ENCODE measurements at regions not wholly inside any gene's neighbourhood (a gene's known extent, or its start where the extent isn't known, plus 50 kb on each side); places are given as distances from the start of the nearest gene placed in this dataset.
"Not testable (repeated sequence)": the region's sequence is repeated elsewhere in the genome, so short reads cannot be mapped to it uniquely, and the experiment has no call there.

DNA sequence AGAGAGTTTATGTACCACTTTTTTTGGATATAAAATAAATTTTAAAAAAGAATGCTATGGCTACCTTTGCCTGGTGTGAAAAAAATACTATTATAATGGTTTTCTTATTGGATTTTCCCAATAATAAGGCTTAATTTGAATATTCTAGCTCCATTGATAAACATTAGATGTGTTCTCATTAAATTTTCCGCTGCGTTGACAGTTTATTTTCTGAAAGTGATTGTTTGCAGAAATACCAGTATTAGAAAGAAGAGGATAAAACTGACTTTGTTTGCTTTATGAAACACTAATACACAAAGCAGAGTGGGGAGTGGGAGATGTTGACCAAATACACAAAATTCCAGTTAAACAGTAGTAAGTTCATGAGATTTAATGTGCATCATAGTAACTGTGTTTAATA lies 433.3 kb upstream of the TMEFF2 start:
- ATAC-seq (ENCODE audit: low FRiP score) (no peak), DNase-seq (ENCODE audit: low spot score) (no peak)
- TF ChIP-seq, protein P1, sequence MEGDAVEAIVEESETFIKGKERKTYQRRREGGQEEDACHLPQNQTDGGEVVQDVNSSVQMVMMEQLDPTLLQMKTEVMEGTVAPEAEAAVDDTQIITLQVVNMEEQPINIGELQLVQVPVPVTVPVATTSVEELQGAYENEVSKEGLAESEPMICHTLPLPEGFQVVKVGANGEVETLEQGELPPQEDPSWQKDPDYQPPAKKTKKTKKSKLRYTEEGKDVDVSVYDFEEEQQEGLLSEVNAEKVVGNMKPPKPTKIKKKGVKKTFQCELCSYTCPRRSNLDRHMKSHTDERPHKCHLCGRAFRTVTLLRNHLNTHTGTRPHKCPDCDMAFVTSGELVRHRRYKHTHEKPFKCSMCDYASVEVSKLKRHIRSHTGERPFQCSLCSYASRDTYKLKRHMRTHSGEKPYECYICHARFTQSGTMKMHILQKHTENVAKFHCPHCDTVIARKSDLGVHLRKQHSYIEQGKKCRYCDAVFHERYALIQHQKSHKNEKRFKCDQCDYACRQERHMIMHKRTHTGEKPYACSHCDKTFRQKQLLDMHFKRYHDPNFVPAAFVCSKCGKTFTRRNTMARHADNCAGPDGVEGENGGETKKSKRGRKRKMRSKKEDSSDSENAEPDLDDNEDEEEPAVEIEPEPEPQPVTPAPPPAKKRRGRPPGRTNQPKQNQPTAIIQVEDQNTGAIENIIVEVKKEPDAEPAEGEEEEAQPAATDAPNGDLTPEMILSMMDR (IDR thresholded peaks at IDR 0.05), result no peak

DNA sequence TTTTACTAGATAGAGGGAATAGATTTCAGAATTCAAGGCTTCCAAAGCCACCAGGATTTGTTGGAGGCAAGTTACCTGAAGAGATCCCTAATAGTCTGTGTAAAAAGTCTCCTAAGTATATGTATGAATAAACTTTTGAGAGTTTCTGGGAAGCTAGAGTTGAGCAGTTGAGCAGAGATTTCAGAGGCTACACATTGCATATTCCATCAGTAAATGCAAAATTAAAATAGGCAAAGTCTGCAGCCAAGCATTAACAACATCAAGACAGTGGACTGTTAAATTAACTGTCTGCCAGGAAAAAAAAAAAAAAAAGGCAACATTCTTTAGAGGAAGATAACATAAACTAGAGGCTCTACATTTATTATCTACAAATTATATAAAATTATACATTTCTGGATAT lies 420.4 kb upstream of the TMEFF2 start:
- ATAC-seq (ENCODE audit: low FRiP score) (no peak), DNase-seq (ENCODE audit: low spot score) (no peak)
- TF ChIP-seq, protein P1 (IDR thresholded peaks at IDR 0.05), result no peak

DNA sequence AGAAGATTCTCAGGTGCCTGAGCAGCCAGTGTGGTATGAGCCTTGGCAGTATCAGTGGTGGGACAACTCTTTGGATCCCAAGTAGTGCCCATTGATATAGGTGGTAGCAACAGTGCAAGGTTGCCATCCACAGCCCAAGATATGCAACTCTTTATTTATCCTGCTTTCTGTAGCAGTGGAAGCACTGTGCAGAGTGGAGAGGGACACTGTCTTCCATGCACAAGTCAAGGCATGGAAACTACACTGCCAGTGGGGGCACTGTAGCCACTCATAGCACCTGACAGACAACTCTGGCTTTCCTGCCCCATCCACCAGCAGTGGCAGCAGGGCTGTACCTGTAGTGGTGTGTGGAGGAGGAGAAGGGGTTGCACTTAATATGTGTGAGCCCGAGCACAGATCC lies 409.6 kb upstream of the TMEFF2 start:
- TF ChIP-seq, protein P1 (IDR thresholded peaks at IDR 0.05), result no peak
- DNase-seq (ENCODE audit: low spot score) (no peak), ATAC-seq (ENCODE audit: low FRiP score) (no peak)

DNA sequence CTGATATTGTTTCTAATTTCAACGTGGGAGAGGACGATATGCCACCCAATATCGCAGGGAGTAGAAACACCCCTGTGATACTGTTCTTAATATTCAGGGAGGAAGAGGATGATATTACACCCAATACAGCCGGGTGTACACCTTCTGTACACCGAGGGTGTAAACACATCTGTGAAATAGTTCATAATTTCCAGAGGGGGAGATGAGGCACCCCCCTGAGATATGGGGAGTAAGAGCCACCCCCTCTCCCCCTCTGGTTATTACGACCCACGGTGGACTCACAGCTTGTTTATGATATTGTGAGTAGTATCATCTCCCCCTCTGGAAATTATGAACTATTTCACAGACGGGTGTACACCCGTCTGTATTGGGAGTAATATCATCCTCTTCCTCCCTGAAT lies 403.9 kb upstream of the TMEFF2 start:
- ATAC-seq (ENCODE audit: low FRiP score); DNase-seq (ENCODE audit: low spot score): not testable (repeated sequence)

DNA sequence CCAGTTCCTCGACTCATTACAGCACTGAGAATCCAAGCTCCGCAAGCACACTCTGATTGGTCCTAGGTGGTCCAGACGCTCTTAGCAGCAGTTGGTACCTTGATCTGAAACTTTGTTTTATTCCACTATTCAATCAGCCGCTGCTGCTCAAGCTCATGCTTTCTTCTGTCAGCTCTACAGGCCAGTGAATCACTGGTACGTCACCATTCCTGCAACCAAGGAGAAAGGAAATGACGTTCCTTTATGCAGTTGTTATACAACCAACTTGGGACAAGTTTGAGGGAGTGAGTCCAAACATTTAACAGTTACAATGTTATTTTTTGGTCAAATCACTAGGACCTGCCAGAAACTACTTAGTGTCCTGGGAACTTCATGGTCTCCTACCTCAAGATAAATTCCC lies 398.8 kb upstream of the TMEFF2 start:
- DNase-seq (ENCODE audit: low spot score) (no peak), ATAC-seq (ENCODE audit: low FRiP score) (no peak)
- TF ChIP-seq, protein P1 (IDR thresholded peaks at IDR 0.05), result no peak

DNA sequence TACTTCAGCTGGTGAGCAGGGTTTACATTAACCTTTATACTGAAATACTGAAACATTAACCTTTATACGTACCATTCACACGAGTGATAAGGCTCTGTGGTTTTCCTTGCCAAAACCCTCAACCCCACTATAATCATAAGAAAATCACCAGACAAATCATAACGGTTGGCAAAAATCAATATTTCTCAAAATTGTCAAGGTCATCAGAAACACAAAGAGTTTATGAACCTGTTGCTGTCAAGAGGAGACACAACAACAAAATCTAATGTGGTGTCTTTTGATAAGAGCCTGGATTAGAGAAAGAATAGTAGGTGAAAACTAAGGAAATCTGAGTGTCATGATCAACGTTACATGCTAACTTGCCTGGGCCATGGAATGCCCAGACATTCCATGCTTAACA lies 396.9 kb upstream of the TMEFF2 start:
- ATAC-seq (ENCODE audit: low FRiP score) (no peak), DNase-seq (ENCODE audit: low spot score) (no peak)
- TF ChIP-seq, protein P1 (IDR thresholded peaks at IDR 0.05), result no peak

DNA sequence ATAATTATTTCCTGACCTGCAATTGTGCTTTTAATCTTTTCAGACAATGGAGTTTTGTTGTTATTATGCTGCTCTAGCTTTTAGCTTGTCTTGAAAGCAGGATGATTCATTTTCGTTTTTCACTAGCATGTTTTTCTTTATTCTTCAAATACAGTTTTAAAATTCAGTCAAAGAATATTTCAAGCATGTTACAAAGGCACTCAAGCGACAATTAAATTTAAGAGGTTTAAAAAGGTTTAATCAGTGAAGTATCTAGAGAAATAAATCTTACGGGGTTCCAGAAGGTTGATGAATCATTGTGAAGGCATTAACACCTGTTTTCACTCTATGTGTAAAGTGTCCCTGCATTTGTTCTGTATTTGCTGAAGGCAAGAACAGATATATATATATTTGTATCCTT lies 390.7 kb upstream of the TMEFF2 start:
- DNase-seq (ENCODE audit: low spot score), result no peak
- ATAC-seq (ENCODE audit: low FRiP score), result no peak
- TF ChIP-seq, protein P1 (IDR thresholded peaks at IDR 0.05), result no peak

DNA sequence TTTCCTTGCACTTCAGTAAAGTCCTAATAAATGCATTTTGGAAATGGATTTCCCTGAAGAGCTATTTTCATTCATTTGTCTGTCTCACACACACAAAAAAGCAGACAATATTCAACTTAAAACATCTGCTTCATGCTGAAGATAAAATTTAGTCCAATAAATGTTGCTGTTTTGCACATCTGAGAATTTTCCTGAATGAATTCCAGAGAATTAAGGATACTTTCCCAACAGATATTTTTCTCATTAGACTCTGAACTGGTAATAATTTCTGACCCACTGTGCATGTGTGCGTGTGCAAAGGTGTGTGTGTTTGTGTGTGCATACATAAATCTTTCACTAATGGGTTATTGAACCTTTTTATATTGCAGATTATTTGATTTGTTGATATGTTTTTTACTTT lies 390.2 kb upstream of the TMEFF2 start:
- TF ChIP-seq, protein P1 (IDR thresholded peaks at IDR 0.05), result no peak
- no peak for ATAC-seq (ENCODE audit: low FRiP score)
- no peak for DNase-seq (ENCODE audit: low spot score)

Measured in omental fat pad (tissue), 3 donors.